Neural cell (in vitro differentiated cells): ENCODE measurements at regions not wholly inside any gene's neighbourhood (a gene's known extent, or its start where the extent isn't known, plus 50 kb on each side); places are given as distances from the start of the nearest gene placed in this dataset.

Experiments
- H2AFZ ChIP-seq: fragments of 200-600, 300-800 bp; sonication (generic), shearing (Covaris generic); 2 replicates; pipeline ENCODE4 v1.6.0; 2014; ENCODE audit warnings: low read depth, mild to moderate bottlenecking, antibody characterized with exemption, low read length, moderate library complexity
- H3F3A ChIP-seq: fragments of 200-600 bp; shearing (Covaris generic); 2 replicates; pipeline ENCODE4 v1.6.1; 2016; ENCODE audit warnings: mild to moderate bottlenecking, moderate library complexity, mixed read lengths, antibody characterized with exemption, low read length; ENCODE audit not compliant: insufficient read depth, poor library complexity, severe bottlenecking
- H3K27ac ChIP-seq: fragments of 200-600, 300-800 bp; sonication (generic), shearing (Covaris generic); 2 replicates; pipeline ENCODE4 v1.5.1; 2014; ENCODE audit warnings: mild to moderate bottlenecking, low read length, moderate library complexity
- H3K27me3 ChIP-seq: fragments of 300-800, 200-600 bp; sonication (generic), shearing (Covaris generic); 2 replicates; pipeline ENCODE4 v1.6.0; 2014; ENCODE audit warnings: mild to moderate bottlenecking, low read depth, low read length, moderate library complexity; ENCODE audit not compliant: insufficient read depth
- H3K36me3 ChIP-seq: fragments of 300-800, 200-600 bp; sonication (generic), shearing (Covaris generic); 2 replicates; pipeline ENCODE4 v1.5.1; 2014; ENCODE audit warnings: mild to moderate bottlenecking, antibody characterized with exemption, low read length, moderate library complexity; ENCODE audit not compliant: insufficient read depth
- H3K4me2 ChIP-seq: fragments of 300-800, 200-600 bp; sonication (generic), shearing (Covaris generic); 2 replicates; pipeline ENCODE4 v1.6.0; 2014; ENCODE audit warnings: mild to moderate bottlenecking, low read length
- H3K4me3 ChIP-seq: fragments of 300-800, 200-600 bp; sonication (generic), shearing (Covaris generic); 2 replicates; pipeline ENCODE4 v1.5.1; 2014; ENCODE audit warnings: mild to moderate bottlenecking, low read length, moderate library complexity
- H3K79me2 ChIP-seq: fragments of 200-600 bp; shearing (Covaris generic); replicated peaks from 2 replicates; pipeline ENCODE4 v1.6.0; 2014; ENCODE audit warnings: mild to moderate bottlenecking, low read length, moderate library complexity; ENCODE audit not compliant: insufficient read depth
- H3K9ac ChIP-seq: fragments of 300-800, 200-600 bp; sonication (generic), shearing (Covaris generic); 2 replicates; pipeline ENCODE4 v1.6.1; 2016; ENCODE audit warnings: mild to moderate bottlenecking, low read length, mixed read lengths
- H3K9me2 ChIP-seq: fragments of 200-600 bp; shearing (Covaris generic); 2 replicates; pipeline ENCODE4 v1.6.1; 2016; ENCODE audit warnings: mild to moderate bottlenecking, low read length, mixed read lengths; ENCODE audit not compliant: insufficient read depth
- H3K9me3 ChIP-seq: fragments of 200-600, 300-800 bp; sonication (generic), shearing (Covaris generic); 2 replicates; pipeline ENCODE4 v1.6.1; 2016; ENCODE audit warnings: mild to moderate bottlenecking, mixed run types, low read length, moderate library complexity, mixed read lengths
- H4K20me1 ChIP-seq: fragments of 200-600 bp; shearing (Covaris generic); 2 replicates; pipeline ENCODE4 v1.6.1; 2016; ENCODE audit warnings: mild to moderate bottlenecking, mixed run types; ENCODE audit not compliant: insufficient read depth
- CTCF ChIP-seq: fragments of 450-650 bp; IDR thresholded peaks from 2 replicates; pipeline ENCODE4 v1.5.1; 2014; ENCODE audit warnings: antibody characterized with exemption, mild to moderate bottlenecking, moderate library complexity; ENCODE audit not compliant: poor library complexity, severe bottlenecking
- EP300 ChIP-seq: fragments of 450-650 bp; conservative IDR thresholded peaks from 2 replicates; pipeline ENCODE4 v1.6.1; 2014; ENCODE audit warnings: antibody characterized with exemption, mild to moderate bottlenecking, moderate library complexity; ENCODE audit not compliant: poor library complexity, severe bottlenecking
- EZH2 ChIP-seq: fragments of 200-600, 300-800 bp; shearing (Covaris generic), sonication (generic); IDR thresholded peaks from 2 replicates; pipeline ENCODE4 v1.6.1; 2014; ENCODE audit warnings: antibody characterized with exemption, low read length, borderline replicate concordance, mild to moderate bottlenecking; ENCODE audit not compliant: insufficient read depth, poor library complexity, severe bottlenecking
- MXI1 ChIP-seq: fragments of 450-650 bp; conservative IDR thresholded peaks from 2 replicates; pipeline ENCODE4 v1.6.1; 2014; ENCODE audit warnings: antibody characterized with exemption, mild to moderate bottlenecking; ENCODE audit not compliant: poor library complexity, severe bottlenecking
- POLR2AphosphoS5 ChIP-seq: IDR thresholded peaks from 2 replicates; pipeline ENCODE4 v1.6.1; 2012
- RAD21 ChIP-seq: fragments of 450-650 bp; conservative IDR thresholded peaks from 2 replicates; pipeline ENCODE4 v1.6.1; 2014; ENCODE audit warnings: antibody characterized with exemption, mild to moderate bottlenecking, moderate library complexity
- REST ChIP-seq: IDR thresholded peaks from 2 replicates; pipeline ENCODE4 v1.6.1; 2012; ENCODE audit warnings: borderline replicate concordance
- SMC3 ChIP-seq: fragments of 450-650 bp; conservative IDR thresholded peaks from 2 replicates; pipeline ENCODE4 v1.6.1; 2014; ENCODE audit warnings: antibody characterized with exemption, mild to moderate bottlenecking, moderate library complexity; ENCODE audit not compliant: poor library complexity
- TAF1 ChIP-seq: IDR thresholded peaks from 2 replicates; pipeline ENCODE4 v1.6.1; 2012; ENCODE audit warnings: low read depth

DNA sequence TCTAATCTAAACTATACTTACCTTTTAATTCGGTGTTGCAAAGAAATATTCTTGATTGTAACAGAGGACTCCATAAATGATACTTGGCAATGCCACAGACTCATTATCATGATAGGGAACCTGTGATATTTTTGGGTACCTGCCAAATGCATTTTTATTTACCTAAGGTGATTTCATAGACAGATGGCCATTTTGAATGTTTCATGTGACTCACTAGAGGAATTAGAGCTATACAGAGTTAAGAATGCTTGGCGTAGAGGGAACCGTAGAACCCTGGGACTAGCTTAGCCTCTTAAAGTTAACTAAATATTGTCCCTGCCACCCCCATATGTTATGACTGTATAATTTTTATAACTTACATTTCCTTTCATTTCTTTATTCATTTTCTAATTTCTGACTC is 136.1 kb downstream of the DISP1 start:
- H3K36me3 ChIP-seq = no peaks in the 10 kb centered on the region
- no peaks in the 10 kb centered on the region for H4K20me1 ChIP-seq
- peaks cover 2% of the 10 kb centered on the region for H3K9me2 ChIP-seq
- no peak overlapping the region for H3K27ac ChIP-seq
- H2AFZ ChIP-seq = no peak overlapping the region
- H3K79me2 ChIP-seq = no peaks in the 10 kb centered on the region
- H3K9me3 ChIP-seq = no peaks in the 10 kb centered on the region
- TF ChIP-seq MXI1 = no peak
- TF ChIP-seq RAD21 = no peak
- TF ChIP-seq REST = no peak
- no peak for TF ChIP-seq POLR2AphosphoS5
- no peak for TF ChIP-seq CTCF
- no peak for TF ChIP-seq SMC3
- no peak for TF ChIP-seq TAF1
- TF ChIP-seq EZH2 = no peak
- TF ChIP-seq EP300 = no peak
- H3K4me3 ChIP-seq = no peak overlapping the region
- no peaks in the 10 kb centered on the region for H3F3A ChIP-seq
- no peaks in the 10 kb centered on the region for H3K27me3 ChIP-seq
- H3K4me2 ChIP-seq = no peak overlapping the region
- H3K9ac ChIP-seq = no peak overlapping the region

DNA sequence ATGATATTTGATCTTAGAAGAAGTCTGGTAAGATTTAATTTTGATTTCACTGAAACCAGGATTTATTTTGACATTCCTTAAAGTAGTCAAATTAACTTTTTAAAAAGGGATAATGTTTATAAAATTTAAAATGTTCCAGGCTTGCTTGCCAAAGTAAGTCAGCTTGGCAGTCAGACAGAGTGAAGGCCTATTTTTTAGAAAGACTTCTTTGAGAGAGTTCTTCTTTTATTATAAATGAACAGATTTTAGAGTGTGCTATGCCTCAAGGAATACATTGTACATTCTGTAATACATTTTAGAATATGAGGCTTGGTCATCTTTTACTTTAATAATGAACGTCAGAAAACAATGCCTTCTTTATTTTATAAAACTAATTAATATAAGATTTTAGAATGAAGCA is 138.7 kb downstream of the DISP1 start:
- H3K27ac ChIP-seq = no peak overlapping the region
- no peak overlapping the region for H2AFZ ChIP-seq
- no peaks in the 10 kb centered on the region for H4K20me1 ChIP-seq
- H3K79me2 ChIP-seq = no peaks in the 10 kb centered on the region
- H3K27me3 ChIP-seq = no peaks in the 10 kb centered on the region
- no peak overlapping the region for H3K9ac ChIP-seq
- H3K9me3 ChIP-seq = no peaks in the 10 kb centered on the region
- H3K36me3 ChIP-seq = no peaks in the 10 kb centered on the region
- no peaks in the 10 kb centered on the region for H3F3A ChIP-seq
- H3K9me2 ChIP-seq = peaks cover 3% of the 10 kb centered on the region
- no peak overlapping the region for H3K4me3 ChIP-seq
- TF ChIP-seq REST (no peak), MXI1 (no peak), POLR2AphosphoS5 (no peak), CTCF (no peak), TAF1 (no peak), EZH2 (no peak), SMC3 (no peak), EP300 (no peak), RAD21 (no peak)
- H3K4me2 ChIP-seq = no peak overlapping the region
